NCI-H1105 treated with DMSO at 0.1 percent for 48 hours (cell line): ENCODE measurements at regions not wholly inside any gene's neighbourhood (a gene's known extent, or its start where the extent isn't known, plus 50 kb on each side); places are given as distances from the start of the nearest gene placed in this dataset.
A peak's percentile ranks its signal among the peaks of the same experiment; 100 is the strongest.

ENCODE experiments used
- DNase-seq: peaks from one replicate; lab custom pipeline; 2025; lab: John Stamatoyannopoulos, UW

DNA sequence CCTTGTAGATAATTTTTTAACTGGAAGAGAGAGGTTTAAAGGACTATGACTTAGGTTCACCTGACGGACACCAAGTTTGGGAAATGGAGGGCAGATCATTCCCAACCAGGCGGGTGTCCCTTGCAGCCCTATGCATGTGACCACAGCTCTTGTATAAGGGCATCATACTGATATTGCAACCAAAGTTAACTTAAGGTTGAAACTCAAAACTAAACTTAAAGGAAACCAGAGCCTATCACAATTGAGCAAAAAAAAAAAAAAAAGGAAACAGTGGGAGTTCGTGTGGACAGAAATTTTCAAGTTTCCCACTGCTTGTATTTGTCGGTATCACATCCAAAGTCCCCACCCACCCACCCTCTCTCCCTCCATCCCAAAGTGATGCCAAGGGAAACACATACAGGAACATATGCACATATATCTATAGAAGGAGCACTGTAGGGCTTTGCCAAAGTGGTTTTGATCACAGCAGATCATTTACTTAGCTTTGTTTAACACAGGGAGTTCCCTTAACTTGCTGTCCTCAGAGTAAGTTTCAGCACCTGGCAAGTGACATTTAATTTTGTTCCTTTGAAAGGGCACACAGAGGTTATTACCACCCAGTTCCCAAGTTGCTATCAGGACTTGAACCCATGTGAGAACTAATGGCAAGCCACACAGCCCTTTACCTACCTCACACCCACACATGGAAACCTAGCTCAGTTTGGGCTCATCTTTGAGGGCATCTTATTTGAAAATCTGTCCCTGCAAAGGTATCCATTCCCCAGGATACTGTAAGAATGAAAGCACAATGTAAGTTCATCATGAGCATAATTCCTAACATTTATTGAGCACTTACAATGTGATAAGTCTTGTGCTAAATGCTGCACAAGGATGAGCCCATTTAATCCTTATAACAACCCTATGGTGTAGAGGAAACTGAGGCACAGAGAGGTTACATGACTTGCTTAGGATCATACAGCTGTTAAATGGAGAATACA is 204.5 kb upstream of the CMC1 start:
- DNase-seq: no peak

DNA sequence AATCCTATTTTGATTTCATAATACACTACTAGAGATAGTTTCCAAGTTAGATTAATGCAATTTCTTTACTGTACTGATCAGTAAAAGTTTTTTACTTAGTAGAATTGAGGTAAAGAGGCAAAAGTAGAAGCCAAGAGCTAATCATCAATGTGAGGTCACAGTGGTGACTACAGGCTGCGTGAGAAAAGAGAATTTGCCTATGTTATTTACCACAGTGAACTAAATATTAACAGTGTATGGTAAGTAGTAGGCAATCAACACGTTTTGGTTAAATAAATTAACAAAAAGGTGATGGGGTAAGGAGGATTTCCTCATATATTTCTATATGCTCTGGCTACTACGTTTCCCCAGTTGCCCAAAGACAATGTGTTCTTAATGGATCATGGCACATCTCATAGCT is 202.2 kb upstream of the CMC1 start:
- DNase-seq: no peak

DNA sequence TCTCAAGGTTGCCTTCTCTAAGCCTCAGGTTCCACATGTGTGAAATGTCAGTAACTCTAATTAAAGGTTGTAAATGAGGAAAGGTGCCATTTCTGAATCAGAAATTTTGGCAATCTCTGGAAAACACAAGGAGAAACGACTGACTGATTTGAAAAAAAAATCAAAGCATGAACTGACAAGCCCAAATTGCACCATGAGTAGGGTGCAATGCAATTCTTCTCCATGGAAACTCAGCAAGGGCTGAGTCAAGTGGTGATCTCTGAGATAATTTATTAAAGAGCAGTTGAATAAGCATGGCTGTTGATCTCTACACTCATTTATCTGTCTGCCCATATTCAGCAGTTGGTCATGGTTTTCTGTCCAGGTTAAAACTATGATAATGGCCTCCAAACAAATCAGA is 201.6 kb upstream of the CMC1 start:
- peak; percentile 12 for DNase-seq

DNA sequence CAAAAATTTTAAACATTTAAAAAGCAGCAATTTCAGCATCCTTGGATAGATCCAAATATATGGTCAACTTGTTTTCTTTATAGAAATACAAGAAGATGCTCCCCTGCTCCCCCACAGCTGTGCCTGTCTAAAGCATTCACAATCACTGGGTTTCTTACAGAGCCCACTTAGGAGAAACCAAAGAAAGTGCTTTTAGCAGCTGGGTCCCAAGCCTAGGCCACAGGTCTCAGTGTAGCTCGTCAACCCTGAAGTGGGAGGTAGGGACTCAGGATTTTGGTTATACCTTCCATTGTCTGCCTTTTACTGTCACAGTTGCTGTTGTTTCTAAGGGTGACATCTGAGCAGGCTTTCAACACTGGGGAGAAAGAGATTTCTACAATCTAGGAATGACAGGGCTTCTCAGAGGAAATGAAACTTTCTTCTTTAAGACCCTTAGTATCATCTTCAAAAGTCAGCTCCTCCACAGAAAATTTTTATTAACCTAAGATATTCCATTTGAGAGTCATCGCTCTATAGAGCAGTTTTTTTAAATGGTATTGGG is 199.3 kb upstream of the CMC1 start:
- DNase-seq: no peak

DNA sequence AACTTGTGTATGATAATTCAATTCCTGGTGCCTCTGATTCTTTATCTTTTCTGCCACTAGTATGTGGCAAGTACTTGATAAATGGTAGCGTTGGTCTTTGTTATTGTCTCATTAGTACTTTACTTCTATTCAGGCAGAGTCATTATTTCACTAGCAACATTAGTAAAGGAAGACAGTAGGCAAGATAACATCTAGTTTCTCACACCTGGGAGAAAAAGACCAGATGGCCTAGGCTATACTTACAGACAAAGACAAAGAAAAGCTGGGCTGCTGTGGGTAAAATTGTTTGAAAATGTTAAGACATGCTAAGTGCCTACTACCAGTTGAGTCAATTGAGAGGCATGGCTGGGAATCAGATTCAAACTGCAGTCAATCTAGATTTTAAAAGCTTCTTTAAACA is 198.7 kb upstream of the CMC1 start:
- peak; percentile 36 for DNase-seq

DNA sequence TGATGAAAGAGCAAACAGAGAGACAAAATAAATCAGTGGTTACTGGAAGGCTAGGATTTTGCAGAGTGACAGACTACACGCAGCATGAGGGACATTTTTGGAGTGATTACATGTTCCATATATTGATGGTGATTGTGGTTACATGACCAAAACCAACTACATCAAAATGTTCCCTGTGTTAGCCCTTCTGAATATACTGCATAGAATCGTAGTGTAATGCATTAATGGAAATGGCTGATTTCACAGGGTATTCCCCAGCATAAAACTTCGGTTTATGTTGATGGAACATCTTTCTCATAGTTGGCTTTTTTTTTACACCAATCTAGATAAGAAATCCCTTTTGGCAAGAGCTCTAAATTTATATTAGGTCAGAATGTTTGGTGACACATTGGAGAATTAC is 191.3 kb upstream of the CMC1 start:
- DNase-seq: no peak

DNA sequence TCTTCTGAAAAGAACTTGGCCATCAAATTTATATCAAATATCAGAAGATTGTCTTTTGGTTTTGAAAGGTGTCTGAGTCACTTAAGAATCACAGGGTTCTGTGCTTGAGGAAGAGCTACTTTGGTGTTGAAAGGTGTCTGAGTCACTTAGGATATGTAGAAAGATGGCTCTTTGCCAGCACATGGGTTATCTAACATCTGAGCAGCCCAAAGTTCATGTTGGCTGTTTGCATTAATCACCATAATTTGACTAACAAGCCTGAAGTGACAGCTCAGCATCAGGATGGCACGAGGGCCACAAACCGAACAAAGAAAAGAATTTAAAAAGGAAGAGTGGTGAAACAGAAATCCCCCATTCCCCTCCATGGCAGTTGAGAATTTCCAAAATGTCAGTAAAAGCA is 190.5 kb upstream of the CMC1 start:
- DNase-seq: peak; percentile 18

DNA sequence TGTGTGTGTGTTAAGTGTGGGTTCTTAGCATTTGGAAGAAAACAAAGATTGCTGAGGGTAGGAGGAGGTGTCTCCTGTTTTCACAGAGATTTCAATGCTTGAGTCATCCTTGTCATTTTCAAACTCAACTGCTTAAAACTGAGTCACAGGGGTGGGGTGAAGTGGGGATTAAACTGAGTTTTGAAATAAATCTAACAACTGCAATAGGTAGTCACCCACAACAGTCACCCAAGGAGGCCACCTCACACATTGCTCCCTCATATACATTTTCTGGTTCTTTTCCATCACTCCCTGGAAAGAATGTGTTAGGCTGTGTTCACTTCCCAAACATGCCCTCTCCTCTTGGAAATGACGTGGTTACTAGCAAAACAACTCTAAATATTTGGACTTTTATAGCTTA is 187.7 kb upstream of the CMC1 start:
- DNase-seq: no peak

DNA sequence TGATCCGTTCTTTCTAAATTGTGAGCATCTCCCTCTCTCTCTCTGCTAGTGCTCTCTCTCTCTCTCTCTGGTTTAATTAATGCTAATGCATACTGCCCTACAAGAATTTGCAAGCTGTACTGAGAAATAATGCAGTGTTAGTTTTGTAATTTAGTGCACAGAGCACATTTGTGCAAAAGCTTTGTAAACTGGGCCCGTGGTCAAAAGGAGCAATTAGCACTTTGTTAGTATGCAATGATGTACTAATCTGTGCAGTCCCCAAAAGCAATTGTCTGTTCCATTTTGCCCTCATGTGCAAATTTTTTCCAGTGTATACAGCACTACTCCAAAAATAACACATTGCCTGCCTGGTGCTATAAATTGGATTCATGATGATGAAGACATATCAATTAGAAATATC is 184.6 kb upstream of the CMC1 start:
- no peak for DNase-seq

DNA sequence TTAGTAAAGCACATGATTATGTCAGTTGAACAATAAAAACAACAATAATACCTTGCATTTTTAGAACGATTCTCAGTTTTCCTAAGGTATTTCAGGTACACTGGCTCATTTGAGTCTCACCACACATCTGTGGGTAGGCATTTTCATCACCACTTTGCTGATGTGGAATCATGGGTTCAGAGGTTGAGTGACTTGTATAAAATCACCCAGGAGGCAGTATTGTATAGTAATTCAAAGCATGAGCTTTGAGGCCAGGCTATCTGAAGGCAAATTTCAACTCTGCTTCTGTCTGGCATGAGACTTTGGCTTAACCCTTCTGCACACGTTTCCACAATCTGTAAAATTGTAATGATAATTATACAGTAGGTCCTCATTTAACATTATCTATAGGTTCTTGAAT is 183.9 kb upstream of the CMC1 start:
- no peak for DNase-seq

DNA sequence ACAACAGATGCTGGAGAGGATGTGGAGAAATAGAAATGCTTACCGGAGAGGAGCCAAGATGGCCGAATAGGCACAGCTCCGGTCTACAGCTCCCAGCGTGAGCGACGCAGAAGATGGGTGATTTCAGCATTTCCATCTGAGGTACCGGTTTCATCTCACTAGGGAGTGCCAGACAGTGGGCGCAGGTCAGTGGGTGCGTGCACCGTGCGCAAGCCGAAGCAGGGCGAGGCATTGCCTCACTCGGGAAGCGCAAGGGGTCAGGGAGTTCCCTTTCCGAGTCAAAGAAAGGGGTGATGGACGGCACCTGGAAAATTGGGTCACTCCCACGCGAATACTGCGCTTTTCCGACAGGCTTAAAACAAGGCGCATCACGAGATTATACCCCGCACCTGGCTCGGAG is 182.2 kb upstream of the CMC1 start:
- DNase-seq: peak; percentile 9

DNA sequence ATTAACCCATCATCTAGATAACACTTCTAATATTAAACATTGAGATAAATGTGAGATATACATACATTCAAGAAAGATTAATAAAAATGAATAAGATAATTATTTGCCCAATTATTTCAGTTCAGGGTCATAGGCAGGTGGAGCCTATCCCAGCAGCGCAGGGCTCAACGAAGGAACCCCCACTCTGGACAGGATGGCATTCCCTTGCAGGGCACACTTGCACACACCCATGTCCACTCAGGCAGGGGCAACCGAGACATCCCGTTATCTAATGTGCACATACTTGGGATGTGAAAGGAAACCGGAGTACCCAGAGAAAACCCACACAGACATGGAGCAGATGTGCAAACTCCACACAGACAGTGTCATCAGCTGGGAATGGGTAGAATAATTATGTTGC is 175.4 kb upstream of the CMC1 start:
- no peak for DNase-seq

DNA sequence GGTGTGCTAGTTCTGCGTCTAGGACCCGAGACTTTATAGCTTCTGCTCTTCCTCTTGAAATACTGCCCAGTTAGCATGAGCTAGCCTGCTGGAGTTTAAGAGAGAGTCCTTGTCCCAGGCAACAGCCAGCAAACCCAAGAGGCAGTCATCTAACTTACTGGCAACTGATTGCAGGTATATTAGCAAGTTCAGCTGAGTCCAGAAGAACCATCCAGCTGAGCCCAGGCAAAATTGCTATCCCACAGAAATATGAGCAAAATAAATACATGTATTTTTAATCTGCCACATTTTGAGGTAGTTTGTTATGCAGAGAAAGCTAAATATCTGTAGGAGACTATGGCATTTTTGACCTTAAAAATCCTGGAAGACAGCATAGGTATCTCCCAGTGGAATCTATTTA is 174.4 kb upstream of the CMC1 start:
- DNase-seq: no peak

DNA sequence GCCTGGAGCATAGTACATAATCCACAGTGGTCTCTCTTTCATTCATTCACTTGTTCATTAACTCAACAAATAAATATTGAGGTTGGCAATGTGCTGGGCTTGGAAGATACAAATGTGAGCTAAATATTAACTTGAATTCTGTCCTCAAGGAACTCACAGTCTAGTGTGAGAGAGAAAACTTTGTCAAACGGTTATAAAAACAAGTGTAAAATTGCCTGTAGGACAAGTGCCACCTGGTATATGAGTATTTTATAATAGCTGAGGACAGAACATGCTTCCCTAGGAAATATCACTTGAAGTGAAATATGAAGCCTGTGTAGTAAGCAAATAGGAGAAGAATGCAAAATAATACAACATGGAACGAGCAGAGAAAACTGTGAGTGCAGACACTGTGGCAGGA is 173.1 kb upstream of the CMC1 start:
- no peak for DNase-seq

DNA sequence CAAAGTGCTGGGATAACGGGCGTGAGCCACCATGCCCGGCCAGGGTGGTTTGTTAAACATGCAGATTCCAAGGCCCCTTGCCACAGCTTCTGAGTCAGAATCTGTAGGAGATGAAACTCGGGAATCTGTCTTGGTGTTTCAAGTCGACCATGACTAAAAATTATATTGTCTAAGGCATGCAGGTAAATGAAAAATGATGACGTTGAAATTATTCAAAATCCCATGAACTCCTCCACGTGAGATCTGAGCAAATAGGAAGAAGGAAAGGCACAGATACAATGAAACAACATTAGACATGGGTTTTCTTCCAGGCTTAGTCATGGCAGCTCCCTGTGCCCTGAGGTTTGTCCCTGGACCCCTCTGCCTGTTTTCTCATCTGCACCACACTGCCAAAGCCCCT is 172.0 kb upstream of the CMC1 start:
- DNase-seq: no peak

DNA sequence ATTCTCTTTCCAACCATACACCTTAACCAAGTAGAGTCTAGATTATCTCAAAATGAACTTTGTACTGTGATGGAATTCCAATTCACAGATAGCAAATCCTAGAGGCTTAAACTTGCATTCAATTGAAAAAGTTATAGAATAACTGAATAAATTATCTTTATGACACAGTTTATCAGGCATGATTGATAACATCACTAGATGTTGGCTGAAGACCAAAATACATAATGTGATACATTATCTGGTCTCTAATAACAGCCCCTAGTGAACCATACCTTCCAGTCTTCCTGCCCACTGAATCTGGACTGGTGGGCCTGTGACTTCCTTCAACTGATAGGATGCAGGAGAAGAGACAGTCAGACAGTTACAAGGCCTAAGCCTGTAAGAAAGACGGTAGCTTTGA is 165.2 kb upstream of the CMC1 start:
- no peak for DNase-seq

DNA sequence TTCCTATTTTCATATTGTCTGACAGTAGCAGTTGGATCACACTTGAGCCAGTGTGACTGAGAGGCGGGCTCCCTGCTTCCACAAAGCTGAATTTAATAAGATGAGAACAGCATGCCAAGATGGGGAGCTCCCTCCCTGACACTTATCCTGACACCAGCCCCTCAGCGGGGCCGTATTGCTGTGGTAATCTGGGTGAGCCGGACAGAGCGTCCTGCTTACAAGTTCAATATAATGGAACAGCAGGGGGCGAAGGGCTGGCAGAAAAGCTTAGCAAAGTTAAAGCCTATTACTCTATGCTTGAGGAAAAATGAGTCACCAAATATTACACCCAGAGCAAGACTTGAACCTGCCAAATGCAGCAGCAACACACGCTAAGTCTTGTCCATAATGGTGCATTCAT is 163.8 kb upstream of the CMC1 start:
- DNase-seq: no peak

DNA sequence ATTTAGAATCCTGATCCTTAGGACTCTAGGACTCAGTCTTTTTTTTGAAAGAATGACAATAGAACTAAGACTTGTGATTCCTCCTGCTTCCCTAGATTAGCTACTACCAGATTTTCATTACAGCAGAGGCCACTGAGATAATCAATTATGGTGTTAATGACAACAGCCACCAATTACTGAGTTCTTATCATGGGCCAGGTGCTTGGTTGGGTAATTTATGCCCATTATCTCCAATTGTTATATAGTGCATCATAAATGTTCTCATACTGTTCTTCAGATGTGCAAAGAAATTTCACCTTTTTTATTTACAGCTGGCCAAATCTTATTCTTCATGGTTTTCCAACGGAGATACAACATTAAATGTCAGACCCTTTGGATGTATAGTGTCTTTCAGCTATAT is 162.9 kb upstream of the CMC1 start:
- no peak for DNase-seq

DNA sequence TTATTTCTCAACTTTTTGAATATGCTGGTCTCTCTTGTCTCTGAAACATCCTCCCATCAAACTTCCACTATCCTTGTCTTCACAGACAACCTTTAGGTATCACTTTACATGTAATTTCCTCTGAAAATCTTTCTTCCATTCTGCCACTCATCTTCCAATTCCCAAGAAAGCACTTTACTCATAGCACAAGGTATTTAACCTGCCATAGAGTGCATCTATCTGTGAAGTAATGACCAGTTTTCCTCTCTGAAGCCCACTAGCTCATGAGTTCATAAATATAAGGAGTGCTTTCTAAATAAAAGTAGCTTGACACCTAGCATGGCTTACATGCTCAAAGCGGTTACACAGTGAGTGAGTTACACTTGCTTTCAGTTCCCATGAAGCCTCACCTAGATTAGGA is 160.7 kb upstream of the CMC1 start:
- DNase-seq: no peak

DNA sequence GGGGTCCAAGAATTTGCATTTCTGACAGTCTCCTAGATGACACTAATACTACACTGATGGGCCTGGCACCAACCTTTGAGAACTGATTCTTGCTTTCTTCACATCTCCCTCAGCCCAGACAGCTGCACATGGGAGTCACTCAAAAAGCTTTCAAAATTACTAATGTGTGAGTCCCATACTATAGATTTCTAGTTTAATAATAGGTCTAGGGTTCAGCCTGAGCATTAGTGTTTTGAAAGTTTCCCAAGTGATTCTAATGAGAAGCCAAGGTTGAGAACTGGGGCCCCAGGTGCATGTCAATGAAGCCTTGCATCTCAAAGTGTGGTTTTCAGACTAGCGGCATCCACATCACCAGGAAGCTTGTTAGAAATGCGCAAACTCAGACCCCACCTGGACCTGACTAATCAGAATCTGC is 159.9 kb upstream of the CMC1 start:
- no peak for DNase-seq

DNA sequence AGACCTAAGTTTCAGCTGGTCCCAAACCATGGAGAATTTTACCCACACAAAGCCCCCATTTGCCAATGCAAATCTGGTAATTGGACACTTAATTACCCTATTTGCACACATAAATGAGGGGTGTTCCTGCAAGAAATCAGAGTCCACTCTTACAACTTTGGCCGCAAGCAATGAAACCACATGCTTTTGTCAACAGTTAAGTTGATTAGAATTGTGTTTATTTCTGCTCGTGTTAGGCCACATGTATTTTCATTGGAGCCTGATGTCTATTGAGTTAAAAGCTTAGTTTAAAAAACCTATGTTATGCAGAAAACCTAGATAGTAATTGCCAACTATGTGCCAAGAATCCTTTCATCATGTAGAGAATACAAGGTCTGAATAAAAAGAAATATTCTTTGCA is 153.8 kb upstream of the CMC1 start:
- no peak for DNase-seq

DNA sequence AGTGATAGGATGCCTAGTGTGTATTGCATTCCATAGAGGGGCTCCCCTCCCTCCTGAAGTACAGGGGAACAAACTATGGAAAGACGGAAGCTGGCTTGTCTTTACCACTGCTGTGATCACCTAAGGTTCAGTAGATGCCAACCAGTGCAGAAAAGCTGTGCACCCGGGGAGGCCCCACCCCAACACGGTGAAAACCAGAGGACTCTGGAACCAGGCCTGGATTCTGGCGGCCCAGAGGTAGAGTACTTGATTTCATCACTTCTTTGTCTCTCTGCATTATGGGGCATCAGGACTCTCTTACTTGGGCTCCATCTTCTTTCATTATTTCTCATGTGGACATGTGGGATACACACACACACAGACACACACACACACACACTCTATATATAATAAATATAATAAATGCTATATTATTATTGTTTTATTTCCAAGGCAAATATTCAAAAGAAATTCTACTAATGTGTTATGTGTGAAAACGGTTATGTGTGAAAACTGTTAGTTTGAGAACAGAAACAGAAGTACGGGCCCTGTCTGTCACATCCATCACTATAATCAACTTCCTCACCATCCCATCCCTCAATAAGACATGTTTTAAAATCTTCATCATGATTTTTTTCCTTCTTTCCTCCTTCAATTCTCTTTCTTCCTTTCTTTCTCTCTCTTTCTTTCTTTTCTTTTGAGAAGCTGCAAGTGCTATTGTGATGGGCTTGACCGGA is 152.4 kb upstream of the CMC1 start:
- DNase-seq: no peak

DNA sequence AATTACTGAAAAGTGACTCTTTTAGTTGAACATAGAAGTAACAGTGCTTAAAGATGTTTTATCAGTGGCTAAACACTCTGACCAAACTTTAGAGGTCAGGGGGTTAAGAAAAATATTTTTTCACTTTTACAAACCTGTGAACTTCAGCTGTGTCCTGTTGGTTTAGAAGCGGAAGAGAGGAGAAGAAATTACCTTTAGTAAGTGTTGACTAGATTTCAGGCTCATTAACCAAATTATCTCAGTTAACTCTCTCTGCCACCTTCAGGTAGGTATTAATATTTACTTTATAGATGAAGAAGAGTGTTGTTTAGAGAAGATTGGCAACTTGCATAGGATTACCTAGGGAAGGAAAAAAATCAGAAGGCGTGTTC is 151.9 kb upstream of the CMC1 start:
- DNase-seq: no peak
